Rectal smooth muscle tissue (tissue), 1 donor: ENCODE measurements at regions not wholly inside any gene's neighbourhood (a gene's known extent, or its start where the extent isn't known, plus 50 kb on each side); places are given as distances from the start of the nearest gene placed in this dataset.

Source experiments
- H3K27ac ChIP-seq: one replicate; pipeline ENCODE4 v1.7.0; 2013; ENCODE audit warnings: low read depth, low read length, inconsistent platforms
- H3K27me3 ChIP-seq: one replicate; pipeline ENCODE4 v1.7.0; 2013; ENCODE audit warnings: low read length; ENCODE audit not compliant: control insufficient read depth, insufficient read depth
- H3K36me3 ChIP-seq: one replicate; pipeline ENCODE4 v1.7.0; 2013; ENCODE audit warnings: low read length; ENCODE audit not compliant: control insufficient read depth, insufficient read depth
- H3K4me1 ChIP-seq: one replicate; pipeline ENCODE4 v1.7.0; 2013; ENCODE audit warnings: low read length; ENCODE audit not compliant: control insufficient read depth, insufficient read depth
- H3K4me3 ChIP-seq: one replicate; pipeline ENCODE4 v1.7.0; 2013; ENCODE audit warnings: low read length
- H3K9ac ChIP-seq: one replicate; pipeline ENCODE4 v1.7.0; 2013; ENCODE audit warnings: low read length

DNA sequence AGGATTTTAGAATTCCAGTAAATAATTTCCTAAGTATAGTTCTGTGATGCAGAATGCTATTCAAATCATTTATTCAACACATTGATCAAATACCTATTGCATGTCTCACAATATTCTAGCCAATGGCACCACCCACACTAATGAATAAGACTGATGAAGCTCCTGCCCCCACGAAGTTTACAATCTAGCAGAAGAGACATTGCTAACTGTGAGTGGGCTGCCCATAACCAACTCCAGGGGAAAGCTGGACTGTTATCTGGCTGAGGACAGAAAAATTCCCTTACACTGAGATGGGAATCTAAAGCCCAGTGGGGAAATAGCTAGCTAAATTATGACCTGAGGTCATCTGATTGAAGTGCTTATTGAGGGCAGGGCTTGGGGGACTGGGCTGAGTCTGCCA, 128.8 kb upstream of the LYZL2 start:
- Histone ChIP-seq H3K27me3 (no peaks in the 10 kb centered on the region), H3K4me1 (peaks cover 7% of the 10 kb centered on the region), H3K4me3 (no peak overlapping the region), H3K36me3 (no peaks in the 10 kb centered on the region), H3K27ac (no peak overlapping the region), H3K9ac (no peak overlapping the region)

DNA sequence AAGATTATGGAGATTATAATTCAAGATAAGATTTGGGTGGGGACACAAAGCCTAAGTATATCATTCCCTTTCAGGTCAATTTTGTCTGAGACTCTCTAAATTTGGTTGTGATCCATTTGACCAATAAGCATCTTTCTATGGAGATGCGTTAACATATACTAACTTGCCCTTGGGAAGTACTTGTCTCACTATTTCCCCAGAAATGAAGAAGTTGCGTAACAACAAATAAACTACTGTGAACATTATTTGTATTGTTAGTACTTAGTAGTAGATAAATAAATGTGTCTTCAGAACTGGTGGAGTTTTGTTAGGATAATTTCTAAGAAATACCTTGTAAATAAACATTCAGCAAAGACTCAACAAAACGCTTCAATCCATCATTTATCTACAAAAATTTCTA, 127.3 kb upstream of the LYZL2 start:
- Histone ChIP-seq H3K36me3 (no peaks in the 10 kb centered on the region), H3K27me3 (no peaks in the 10 kb centered on the region), H3K4me3 (no peak overlapping the region), H3K27ac (no peak overlapping the region), H3K4me1 (peaks cover 6% of the 10 kb centered on the region), H3K9ac (no peak overlapping the region)

DNA sequence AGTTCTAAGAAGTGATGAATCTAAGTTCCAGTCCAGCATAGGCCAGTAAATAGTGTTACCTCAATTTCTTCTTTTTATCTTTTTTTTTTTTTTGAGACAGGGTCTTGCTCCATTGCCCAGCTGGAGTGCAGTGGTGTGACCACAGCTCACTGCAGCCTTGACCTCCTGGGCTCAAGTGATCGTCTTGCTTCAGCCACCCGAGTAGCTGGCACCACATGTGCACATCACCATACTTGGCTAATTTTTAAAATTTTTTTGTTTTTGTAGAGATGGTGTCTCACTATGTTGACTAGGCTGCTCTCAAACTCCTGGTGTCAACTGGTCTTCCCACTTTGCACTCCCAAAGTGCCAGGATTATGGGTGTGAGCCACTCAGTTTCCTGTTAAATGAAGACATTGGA, 126.6 kb upstream of the LYZL2 start:
- Histone ChIP-seq H3K27me3 (no peaks in the 10 kb centered on the region), H3K27ac (no peak overlapping the region), H3K9ac (no peak overlapping the region), H3K4me1 (peaks cover 10% of the 10 kb centered on the region), H3K4me3 (no peak overlapping the region), H3K36me3 (no peaks in the 10 kb centered on the region)

DNA sequence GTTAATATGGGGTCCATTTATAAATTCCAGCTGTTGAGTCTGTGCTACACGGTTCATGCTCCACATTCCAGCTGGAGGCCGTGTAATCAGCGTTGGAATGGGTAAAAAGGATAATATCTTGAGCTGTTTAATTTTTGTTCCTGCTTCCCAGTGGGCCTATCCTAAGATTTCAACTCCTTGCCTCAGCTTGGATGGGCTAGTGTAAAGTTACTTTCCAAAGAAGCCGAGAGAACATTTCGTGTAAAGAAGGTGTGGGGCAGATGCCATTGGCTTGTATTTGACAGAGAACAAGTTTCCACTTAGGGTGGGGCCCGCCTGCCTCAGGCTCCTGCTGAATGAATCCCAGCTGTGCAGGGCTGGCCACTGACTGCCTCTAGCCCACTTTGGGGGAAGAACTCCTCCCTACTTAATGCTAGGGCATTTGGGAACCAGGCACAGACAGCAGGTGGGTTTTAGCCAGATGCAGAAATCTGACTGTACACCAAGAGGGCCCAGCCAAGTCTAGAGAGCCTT, 125.9 kb upstream of the LYZL2 start:
- Histone ChIP-seq H3K36me3 (no peaks in the 10 kb centered on the region), H3K27me3 (no peaks in the 10 kb centered on the region), H3K27ac (peak overlapping the region; percentile 21), H3K9ac (no peak overlapping the region), H3K4me1 (peaks cover 10% of the 10 kb centered on the region), H3K4me3 (no peak overlapping the region)

DNA sequence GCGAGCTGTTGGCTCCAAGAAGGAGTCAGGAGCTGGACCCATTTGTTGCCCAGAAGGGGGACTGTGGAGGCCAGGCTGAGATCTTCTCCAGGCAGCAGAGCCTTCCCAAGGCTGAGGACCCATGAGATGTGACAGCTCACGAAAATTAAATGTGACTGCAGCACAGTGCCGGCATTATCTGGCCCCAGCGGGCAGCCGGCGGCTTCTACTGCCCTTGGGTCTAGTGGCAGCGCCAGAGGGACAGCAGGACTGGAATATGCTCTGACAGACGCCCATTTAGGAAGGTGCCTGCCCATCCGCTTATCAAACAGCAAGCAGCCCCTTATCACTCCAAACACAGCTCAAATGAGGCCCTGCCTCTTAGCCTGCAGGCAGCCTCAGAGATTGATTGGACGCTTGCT, 122.9 kb upstream of the LYZL2 start:
- no peak overlapping the region for H3K27ac ChIP-seq
- no peaks in the 10 kb centered on the region for H3K36me3 ChIP-seq
- no peaks in the 10 kb centered on the region for H3K27me3 ChIP-seq
- no peak overlapping the region for H3K9ac ChIP-seq
- no peak overlapping the region for H3K4me3 ChIP-seq
- peaks cover 17% of the 10 kb centered on the region for H3K4me1 ChIP-seq

DNA sequence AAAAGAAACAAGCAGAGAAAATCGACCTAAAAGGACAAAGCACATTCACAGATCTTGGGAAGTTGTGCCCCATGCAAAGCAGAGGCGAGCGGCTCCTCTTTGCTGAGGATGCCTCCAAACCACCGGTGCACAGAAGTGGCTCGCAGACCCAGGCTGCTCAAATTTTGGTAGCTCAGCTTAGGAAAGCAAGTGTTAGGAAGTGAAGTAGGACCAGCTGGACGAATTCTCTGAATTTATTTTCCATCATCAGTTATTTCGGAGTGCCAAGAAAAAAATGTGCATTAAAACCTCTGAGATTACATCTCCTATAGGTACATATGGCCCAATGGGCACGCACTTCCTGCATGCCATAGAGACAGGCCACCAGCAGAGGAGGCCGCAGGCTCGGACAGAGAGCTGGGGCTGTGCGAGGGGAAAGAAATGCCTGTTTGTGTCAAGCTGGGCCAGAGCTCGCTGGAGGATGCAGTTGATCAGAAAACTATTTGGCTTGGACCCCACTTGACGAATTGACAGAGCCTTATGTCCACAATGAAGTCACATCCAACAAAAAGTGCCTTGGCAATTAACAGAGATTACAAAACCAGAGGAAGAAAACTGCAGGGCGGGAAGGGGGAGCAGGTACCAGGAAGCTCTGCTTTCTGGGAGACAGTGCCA, 122.3 kb upstream of the LYZL2 start:
- H3K36me3 ChIP-seq, result no peaks in the 10 kb centered on the region
- no peak overlapping the region for H3K9ac ChIP-seq
- H3K27me3 ChIP-seq, result no peaks in the 10 kb centered on the region
- no peak overlapping the region for H3K27ac ChIP-seq
- H3K4me1 ChIP-seq, result peaks cover 19% of the 10 kb centered on the region
- no peak overlapping the region for H3K4me3 ChIP-seq

DNA sequence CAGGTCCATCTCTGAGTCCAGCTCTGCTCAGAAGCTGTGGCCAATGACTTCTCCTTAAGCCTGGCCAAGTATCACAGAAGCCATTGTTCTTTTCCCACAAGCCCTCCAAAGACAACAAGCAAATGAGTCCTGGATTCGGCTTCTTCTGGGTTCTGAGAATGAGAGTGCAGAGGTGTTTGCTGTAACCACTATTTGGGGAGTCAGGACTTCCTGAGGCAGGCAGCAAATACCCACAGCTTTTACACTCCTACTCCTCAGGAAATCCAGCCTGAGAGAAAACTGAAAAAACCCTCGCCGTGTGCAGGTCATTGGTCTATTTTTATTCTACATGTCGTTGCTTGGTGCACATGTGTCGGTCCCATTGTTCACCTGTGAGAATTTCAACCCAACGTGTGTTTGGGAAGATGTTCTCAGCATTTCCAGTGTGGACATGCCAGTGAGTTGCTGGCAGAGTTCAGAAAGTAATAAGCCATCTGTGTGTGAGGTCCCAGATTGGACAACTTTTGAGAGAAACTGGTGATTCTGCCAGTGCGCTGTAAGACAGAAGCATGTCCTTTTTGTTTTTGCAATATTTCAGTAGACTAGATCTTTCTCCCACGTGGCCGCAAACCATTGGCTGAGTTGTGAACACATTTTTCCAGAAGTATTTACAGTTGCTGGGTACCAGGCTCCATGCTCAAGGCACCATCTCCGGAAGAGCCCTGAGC, 121.6 kb upstream of the LYZL2 start:
- H3K36me3 ChIP-seq, result no peaks in the 10 kb centered on the region
- H3K4me3 ChIP-seq, result no peak overlapping the region
- no peak overlapping the region for H3K27ac ChIP-seq
- no peak overlapping the region for H3K9ac ChIP-seq
- H3K27me3 ChIP-seq, result no peaks in the 10 kb centered on the region
- H3K4me1 ChIP-seq, result peaks cover 19% of the 10 kb centered on the region

DNA sequence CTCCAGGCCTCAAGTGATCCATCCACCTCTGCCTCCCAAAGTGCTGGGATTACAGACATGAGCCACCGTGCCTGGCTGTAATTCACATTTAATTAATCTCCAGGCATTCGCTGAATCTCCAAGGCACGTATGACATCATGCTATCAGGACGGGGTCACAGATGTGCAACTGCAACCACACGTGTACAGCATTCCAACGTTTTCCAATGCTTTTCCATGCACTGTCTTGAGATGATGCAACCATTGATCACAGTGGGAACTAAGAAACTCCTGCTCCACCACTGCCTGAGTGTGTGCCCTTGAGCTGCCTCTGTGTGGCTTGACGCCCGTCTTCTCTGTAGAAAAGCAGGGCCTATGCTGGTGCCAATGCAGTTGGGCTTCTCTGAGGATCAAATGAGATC, 119.8 kb upstream of the LYZL2 start:
- Histone ChIP-seq H3K27me3 (no peaks in the 10 kb centered on the region), H3K4me1 (peaks cover 15% of the 10 kb centered on the region), H3K4me3 (no peak overlapping the region), H3K27ac (no peak overlapping the region), H3K9ac (no peak overlapping the region), H3K36me3 (no peaks in the 10 kb centered on the region)

DNA sequence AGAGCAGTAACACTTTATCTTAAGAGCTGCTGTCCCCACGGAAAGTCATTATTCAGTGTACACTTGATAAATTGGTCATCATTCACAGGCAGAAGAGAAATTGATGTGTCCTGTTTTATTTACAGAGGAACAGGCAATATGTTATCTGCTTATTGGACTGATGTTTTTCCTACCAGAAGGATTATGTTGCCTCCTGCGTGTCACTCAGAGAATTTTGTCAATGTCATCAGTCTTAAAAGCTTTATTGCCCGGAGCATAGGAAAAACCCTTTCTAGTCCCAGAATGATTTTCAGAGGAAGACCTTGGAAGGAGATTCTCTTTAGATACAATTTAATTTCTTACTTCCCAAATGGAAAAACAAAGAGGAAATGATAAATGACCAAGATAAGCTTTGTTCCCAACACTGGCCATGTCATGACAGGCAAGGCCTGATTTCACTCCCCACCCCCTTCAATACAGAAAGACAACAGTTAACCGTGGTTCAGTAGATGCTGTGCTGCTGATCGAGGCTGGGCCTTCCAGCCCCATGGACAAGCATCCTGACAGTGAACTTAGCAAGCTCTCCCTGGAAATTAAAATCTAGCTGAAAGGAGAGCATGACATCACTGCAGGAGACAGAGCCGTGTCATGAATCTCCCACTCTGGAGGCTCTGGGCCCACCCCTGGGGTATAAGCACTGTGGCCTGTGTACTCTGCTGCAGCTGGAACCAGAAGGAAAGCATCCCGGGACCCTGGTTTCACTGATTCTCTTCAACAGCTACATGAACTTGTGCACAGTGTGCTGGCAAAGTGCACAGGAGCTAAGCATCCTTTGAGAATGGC, 118.8 kb upstream of the LYZL2 start:
- Histone ChIP-seq H3K4me3 (no peak overlapping the region), H3K4me1 (peaks cover 15% of the 10 kb centered on the region), H3K27me3 (no peaks in the 10 kb centered on the region), H3K27ac (no peak overlapping the region), H3K36me3 (no peaks in the 10 kb centered on the region), H3K9ac (no peak overlapping the region)

DNA sequence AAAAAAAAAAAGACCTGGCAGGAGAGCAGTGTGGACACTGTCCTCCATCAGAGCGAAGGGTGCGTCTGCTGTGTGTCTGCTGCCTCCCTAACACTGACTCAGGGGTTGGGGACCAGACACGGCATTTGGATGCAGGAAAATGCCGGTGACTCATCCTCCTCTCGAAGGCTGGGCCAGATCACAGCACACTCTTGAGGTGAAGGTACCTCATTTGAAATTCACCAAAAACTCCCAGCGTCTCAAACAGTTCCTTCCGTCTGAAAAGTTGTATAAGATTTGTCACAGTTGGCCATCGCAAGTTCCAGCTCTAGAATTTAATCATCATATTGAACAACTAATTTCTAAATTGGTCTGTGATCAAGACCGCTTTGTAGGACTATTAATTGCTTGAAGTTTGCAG, 118.1 kb upstream of the LYZL2 start:
- Histone ChIP-seq H3K4me3 (no peak overlapping the region), H3K9ac (no peak overlapping the region), H3K27me3 (no peaks in the 10 kb centered on the region), H3K36me3 (no peaks in the 10 kb centered on the region), H3K27ac (no peak overlapping the region), H3K4me1 (peaks cover 15% of the 10 kb centered on the region)

DNA sequence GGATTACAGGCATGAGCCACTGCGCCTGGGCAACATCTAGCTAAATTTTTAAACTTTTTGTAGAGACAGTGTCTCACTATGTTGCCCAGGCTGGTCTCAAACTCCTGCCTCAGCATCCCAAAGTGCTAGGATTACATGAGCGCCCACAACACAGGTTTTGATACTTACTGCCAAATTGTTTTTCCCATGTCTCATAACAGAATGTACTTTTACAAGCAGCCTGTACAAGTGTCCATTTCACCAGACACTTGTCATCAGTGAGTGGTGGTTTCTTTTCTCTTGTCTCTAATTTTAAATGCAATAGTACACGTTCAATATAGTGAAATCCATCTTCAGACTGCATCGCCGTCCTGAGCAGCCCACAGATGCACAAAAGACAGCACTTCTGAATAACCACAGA, 116.4 kb upstream of the LYZL2 start:
- no peak overlapping the region for H3K27ac ChIP-seq
- no peak overlapping the region for H3K4me3 ChIP-seq
- H3K36me3 ChIP-seq, result no peaks in the 10 kb centered on the region
- peaks cover 10% of the 10 kb centered on the region for H3K4me1 ChIP-seq
- H3K9ac ChIP-seq, result no peak overlapping the region
- no peaks in the 10 kb centered on the region for H3K27me3 ChIP-seq

DNA sequence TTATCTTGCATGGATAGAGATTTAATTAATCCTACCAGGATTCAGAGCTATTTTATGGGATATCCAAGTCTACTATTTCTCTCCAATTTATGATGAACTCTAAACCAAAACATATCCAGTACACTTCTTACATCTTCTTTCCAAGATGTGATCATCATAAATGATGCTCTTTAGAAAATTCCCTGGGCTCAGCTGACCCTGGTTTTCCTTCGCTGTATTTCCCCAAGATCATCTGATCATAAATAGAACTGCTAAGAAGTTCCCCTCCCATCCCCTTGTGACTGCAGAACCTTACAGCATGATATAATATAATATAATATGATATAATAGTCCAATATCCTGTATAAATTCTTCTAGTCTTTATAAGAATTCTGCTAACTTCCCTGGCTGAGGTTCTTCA, 114.6 kb upstream of the LYZL2 start:
- no peaks in the 10 kb centered on the region for H3K27me3 ChIP-seq
- peaks cover 10% of the 10 kb centered on the region for H3K4me1 ChIP-seq
- no peak overlapping the region for H3K9ac ChIP-seq
- H3K27ac ChIP-seq, result peak overlapping the region; percentile 77
- H3K36me3 ChIP-seq, result no peaks in the 10 kb centered on the region
- no peak overlapping the region for H3K4me3 ChIP-seq
